Activated T-cell treated with anti-CD3 and anti-CD28 coated beads, Interleukin-2, amount 50 U/mL, for 72 hours (primary cell): ENCODE measurements at regions not wholly inside any gene's neighbourhood (a gene's known extent, or its start where the extent isn't known, plus 50 kb on each side); places are given as distances from the start of the nearest gene placed in this dataset.

Experiments used
- ATAC-seq, 2 donors: fragments of 150-1000 bp; cut with Tn5 transposase; replicated peaks in 1 of 2; 2 replicates each; pipeline ENCODE4 v1.10.0; 2021; ENCODE audit warnings: moderate library complexity in 2 of 2, mild to moderate bottlenecking in 1 of 2
- DNase-seq, 2 donors: peaks; one replicate each; pipeline ENCODE4 v3.0.0; 2021 to 2022; ENCODE audit warnings: mixed read lengths in 1 of 2
- H3K27ac Mint-ChIP-seq: one replicate; pipeline ENCODE4 v1.8.0; 2022; ENCODE audit warnings: mild to moderate bottlenecking, moderate library complexity, mixed read lengths
- H3K27me3 Mint-ChIP-seq: one replicate; pipeline ENCODE4 v1.8.0; 2022; ENCODE audit warnings: low read depth, mixed read lengths
- H3K36me3 Mint-ChIP-seq, 2 donors: one replicate each; pipeline ENCODE4 v1.8.0; 2022; ENCODE audit warnings: mixed read lengths in 2 of 2, mild to moderate bottlenecking in 1 of 2; ENCODE audit not compliant: insufficient read depth in 2 of 2
- H3K4me1 Mint-ChIP-seq: one replicate; pipeline ENCODE4 v1.8.0; 2022; ENCODE audit warnings: low read depth, mixed read lengths
- H3K4me3 Mint-ChIP-seq, 2 donors: one replicate each; pipeline ENCODE4 v1.8.0; 2022; ENCODE audit warnings: mild to moderate bottlenecking in 2 of 2, mixed read lengths in 2 of 2, moderate library complexity in 2 of 2
- H3K9me3 Mint-ChIP-seq, 2 donors: one replicate each; pipeline ENCODE4 v1.8.0; 2022; ENCODE audit warnings: mixed read lengths in 2 of 2

GRCh38 chr4:114383721-114384120 lies 214.9 kb upstream of the UGT8 start:
- H3K36me3 Mint-ChIP-seq, result no peaks in the 10 kb centered on the region
- DNase-seq (no peak), ATAC-seq (no peak)
- H3K27ac Mint-ChIP-seq, result no peak overlapping the region
- H3K27me3 Mint-ChIP-seq, result no peaks in the 10 kb centered on the region
- H3K9me3 Mint-ChIP-seq, result no peaks in the 10 kb centered on the region
- no peak overlapping the region for H3K4me3 Mint-ChIP-seq
- no peaks in the 10 kb centered on the region for H3K4me1 Mint-ChIP-seq

GRCh38 chr4:114384629-114385028 lies 214.0 kb upstream of the UGT8 start:
- no peak for ATAC-seq
- no peaks in the 10 kb centered on the region for H3K9me3 Mint-ChIP-seq
- DNase-seq, result peak in 1 of 2 donors; percentile 2
- no peak overlapping the region for H3K4me3 Mint-ChIP-seq
- H3K36me3 Mint-ChIP-seq, result no peaks in the 10 kb centered on the region
- H3K4me1 Mint-ChIP-seq, result no peaks in the 10 kb centered on the region
- H3K27ac Mint-ChIP-seq, result no peak overlapping the region
- H3K27me3 Mint-ChIP-seq, result no peaks in the 10 kb centered on the region

- Mint-ChIP-seq H3K9me3 (no peaks in the 10 kb centered on the region), H3K4me3 (no peak overlapping the region), H3K27me3 (no peaks in the 10 kb centered on the region), H3K27ac (no peak overlapping the region), H3K4me1 (no peaks in the 10 kb centered on the region), H3K36me3 (no peaks in the 10 kb centered on the region)
- no peak for DNase-seq
- ATAC-seq, result no peak
These were observed 213.2 kb upstream of the UGT8 start for GRCh38 chr4:114385195-114385985.

- Mint-ChIP-seq H3K9me3 (no peaks in the 10 kb centered on the region), H3K36me3 (no peaks in the 10 kb centered on the region), H3K4me1 (no peaks in the 10 kb centered on the region), H3K27ac (no peak overlapping the region), H3K27me3 (no peaks in the 10 kb centered on the region), H3K4me3 (no peak overlapping the region)
- DNase-seq (no peak), ATAC-seq (no peak)
These were observed 211.9 kb upstream of the UGT8 start for GRCh38 chr4:114386637-114387233.

- H3K27ac Mint-ChIP-seq, result no peak overlapping the region
- no peak overlapping the region for H3K4me3 Mint-ChIP-seq
- no peaks in the 10 kb centered on the region for H3K4me1 Mint-ChIP-seq
- no peak for DNase-seq
- ATAC-seq, result no peak
- no peaks in the 10 kb centered on the region for H3K36me3 Mint-ChIP-seq
- no peaks in the 10 kb centered on the region for H3K27me3 Mint-ChIP-seq
- H3K9me3 Mint-ChIP-seq, result no peaks in the 10 kb centered on the region
These were observed 209.4 kb upstream of the UGT8 start for GRCh38 chr4:114389070-114389685.

GRCh38 chr4:114393295-114394038 lies 205.1 kb upstream of the UGT8 start:
- Mint-ChIP-seq H3K4me1 (no peaks in the 10 kb centered on the region), H3K36me3 (no peaks in the 10 kb centered on the region), H3K27ac (no peak overlapping the region), H3K27me3 (no peaks in the 10 kb centered on the region), H3K9me3 (no peaks in the 10 kb centered on the region), H3K4me3 (no peak overlapping the region)
- ATAC-seq (no peak), DNase-seq (no peak)

- DNase-seq (no peak), ATAC-seq (no peak)
- Mint-ChIP-seq H3K27ac (no peak overlapping the region), H3K4me1 (no peaks in the 10 kb centered on the region), H3K4me3 (no peak overlapping the region), H3K9me3 (no peaks in the 10 kb centered on the region), H3K36me3 (no peaks in the 10 kb centered on the region), H3K27me3 (no peaks in the 10 kb centered on the region)
These were observed 201.8 kb upstream of the UGT8 start for GRCh38 chr4:114396808-114397207.

GRCh38 chr4:114398410-114398809 lies 200.2 kb upstream of the UGT8 start:
- Mint-ChIP-seq H3K27me3 (no peaks in the 10 kb centered on the region), H3K4me3 (no peak overlapping the region), H3K36me3 (no peaks in the 10 kb centered on the region), H3K27ac (no peak overlapping the region), H3K4me1 (no peaks in the 10 kb centered on the region), H3K9me3 (no peaks in the 10 kb centered on the region)
- ATAC-seq, result no peak
- DNase-seq, result no peak

- no peak overlapping the region for H3K27ac Mint-ChIP-seq
- no peaks in the 10 kb centered on the region for H3K36me3 Mint-ChIP-seq
- H3K4me1 Mint-ChIP-seq, result no peaks in the 10 kb centered on the region
- H3K27me3 Mint-ChIP-seq, result no peaks in the 10 kb centered on the region
- no peaks in the 10 kb centered on the region for H3K9me3 Mint-ChIP-seq
- ATAC-seq (no peak), DNase-seq (no peak)
- no peak overlapping the region for H3K4me3 Mint-ChIP-seq
These were observed 199.5 kb upstream of the UGT8 start for GRCh38 chr4:114399105-114399504.

GRCh38 chr4:114400531-114400930 lies 198.1 kb upstream of the UGT8 start:
- DNase-seq (no peak), ATAC-seq (no peak)
- no peaks in the 10 kb centered on the region for H3K27me3 Mint-ChIP-seq
- H3K4me3 Mint-ChIP-seq, result no peak overlapping the region
- no peaks in the 10 kb centered on the region for H3K4me1 Mint-ChIP-seq
- no peak overlapping the region for H3K27ac Mint-ChIP-seq
- peaks cover 1 to 5% of the 10 kb centered on the region in 2 donors for H3K36me3 Mint-ChIP-seq
- H3K9me3 Mint-ChIP-seq, result peaks cover 1 to 2% of the 10 kb centered on the region in 2 donors

GRCh38 chr4:114401483-114401882 lies 197.1 kb upstream of the UGT8 start:
- no peaks in the 10 kb centered on the region for H3K27me3 Mint-ChIP-seq
- no peaks in the 10 kb centered on the region for H3K4me1 Mint-ChIP-seq
- ATAC-seq (no peak), DNase-seq (no peak)
- H3K27ac Mint-ChIP-seq, result no peak overlapping the region
- no peak overlapping the region for H3K4me3 Mint-ChIP-seq
- peaks cover 1 to 5% of the 10 kb centered on the region in 2 donors for H3K36me3 Mint-ChIP-seq
- H3K9me3 Mint-ChIP-seq, result peaks cover 1 to 2% of the 10 kb centered on the region in 2 donors

- no peak overlapping the region for H3K4me3 Mint-ChIP-seq
- H3K4me1 Mint-ChIP-seq, result no peaks in the 10 kb centered on the region
- H3K27ac Mint-ChIP-seq, result no peak overlapping the region
- peaks cover 7% of the 10 kb centered on the region for H3K27me3 Mint-ChIP-seq
- peaks cover 3% of the 10 kb centered on the region in 2 donors for H3K36me3 Mint-ChIP-seq
- ATAC-seq, result no peak
- DNase-seq, result no peak
- H3K9me3 Mint-ChIP-seq, result peaks cover 3 to 7% of the 10 kb centered on the region in 2 donors
These were observed 181.4 kb upstream of the UGT8 start for GRCh38 chr4:114417214-114417613.

GRCh38 chr4:114420069-114420468 lies 178.5 kb upstream of the UGT8 start:
- no peaks in the 10 kb centered on the region for H3K9me3 Mint-ChIP-seq
- H3K36me3 Mint-ChIP-seq, result peaks cover 0 to 3% of the 10 kb centered on the region in 2 donors
- ATAC-seq (no peak), DNase-seq (no peak)
- H3K27ac Mint-ChIP-seq, result no peak overlapping the region
- peaks cover 7% of the 10 kb centered on the region for H3K27me3 Mint-ChIP-seq
- no peaks in the 10 kb centered on the region for H3K4me1 Mint-ChIP-seq
- H3K4me3 Mint-ChIP-seq, result no peak overlapping the region
